ENCODE measurements at regions not wholly inside any gene's neighbourhood (a gene's known extent, or its start where the extent isn't known, plus 50 kb on each side); places are given as distances from the start of the nearest gene placed in this dataset.

DNA sequence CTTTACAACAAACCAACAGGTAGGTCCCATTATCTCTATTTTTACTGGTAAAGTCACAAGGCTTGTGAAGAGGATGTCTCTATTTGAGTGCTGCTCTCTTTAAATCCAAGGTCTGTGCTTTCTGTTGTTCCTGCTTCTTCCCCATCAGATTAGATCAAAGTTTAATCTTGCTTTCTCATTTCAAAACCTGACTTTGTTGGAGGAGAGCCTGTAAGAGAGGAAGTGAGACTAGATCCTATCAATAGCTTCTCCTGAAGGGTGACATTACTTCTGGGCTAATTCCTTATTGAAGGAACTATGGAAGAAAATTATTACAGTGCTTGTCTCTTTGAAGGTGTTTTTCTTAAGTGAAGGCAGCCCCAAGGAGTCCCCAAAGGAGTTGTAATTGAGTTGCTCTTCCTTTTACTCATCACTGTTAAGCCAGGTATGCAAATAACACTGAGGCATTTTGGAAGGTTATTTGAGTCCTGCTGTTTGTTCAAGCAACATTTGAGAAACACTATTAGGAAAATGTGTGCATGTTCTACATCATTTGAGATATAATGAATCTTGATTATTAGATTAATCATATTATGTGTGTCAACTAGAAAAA lies 146.2 kb upstream of the MBL2 start:
- Mint-ChIP-seq H3K4me3 (no peak overlapping the region), H3K36me3 (ENCODE audit: insufficient read depth in 1 of 3, low read depth in 3 of 3) (no peaks in the 10 kb centered on the region), H3K27ac (peak overlapping the region; percentile 8 to 79 (median 57); a peak in 5 of 7 replicates), H3K4me1 (peaks cover 46 to 56% of the 10 kb centered on the region in 2 experiments), H3K9me3 (no peaks in the 10 kb centered on the region), H3K27me3 (ENCODE audit: low read depth) (no peaks in the 10 kb centered on the region; the same call in 1 of the 2 replicates)
- no peak overlapping the region for H3K27ac ChIP-seq (ENCODE audit: insufficient read length, low read depth, low read length)
- H3K79me1 ChIP-seq (ENCODE audit: insufficient read depth, low read depth, low read length, poor library complexity, severe bottlenecking): no peaks in the 10 kb centered on the region
- no peaks in the 10 kb centered on the region; the same call in 1 of the 2 replicates for H3K79me2 ChIP-seq (ENCODE audit: insufficient read depth, low read length)
- no peak overlapping the region for H3K18ac ChIP-seq (ENCODE audit: insufficient read length, low read depth, low read length)
- H3T11ph ChIP-seq (ENCODE audit: low read length): no peak overlapping the region
- no peak overlapping the region for H3K23ac ChIP-seq (ENCODE audit: insufficient read length, low read depth, low read length)
- H2AFZ ChIP-seq (ENCODE audit: low read length): peak overlapping the region; percentile 22
- H2BK20ac ChIP-seq (ENCODE audit: low read depth, low read length, poor library complexity, severe bottlenecking): no peak overlapping the region
- H4K5ac ChIP-seq (ENCODE audit: insufficient read length, low read depth, low read length): no peak overlapping the region
- H3K23me2 ChIP-seq (ENCODE audit: insufficient read length, low read depth, low read length, poor library complexity, severe bottlenecking): no peaks in the 10 kb centered on the region
- no peak overlapping the region for H2BK5ac ChIP-seq (ENCODE audit: insufficient read length, low read length)
- TF ChIP-seq, protein P1, sequence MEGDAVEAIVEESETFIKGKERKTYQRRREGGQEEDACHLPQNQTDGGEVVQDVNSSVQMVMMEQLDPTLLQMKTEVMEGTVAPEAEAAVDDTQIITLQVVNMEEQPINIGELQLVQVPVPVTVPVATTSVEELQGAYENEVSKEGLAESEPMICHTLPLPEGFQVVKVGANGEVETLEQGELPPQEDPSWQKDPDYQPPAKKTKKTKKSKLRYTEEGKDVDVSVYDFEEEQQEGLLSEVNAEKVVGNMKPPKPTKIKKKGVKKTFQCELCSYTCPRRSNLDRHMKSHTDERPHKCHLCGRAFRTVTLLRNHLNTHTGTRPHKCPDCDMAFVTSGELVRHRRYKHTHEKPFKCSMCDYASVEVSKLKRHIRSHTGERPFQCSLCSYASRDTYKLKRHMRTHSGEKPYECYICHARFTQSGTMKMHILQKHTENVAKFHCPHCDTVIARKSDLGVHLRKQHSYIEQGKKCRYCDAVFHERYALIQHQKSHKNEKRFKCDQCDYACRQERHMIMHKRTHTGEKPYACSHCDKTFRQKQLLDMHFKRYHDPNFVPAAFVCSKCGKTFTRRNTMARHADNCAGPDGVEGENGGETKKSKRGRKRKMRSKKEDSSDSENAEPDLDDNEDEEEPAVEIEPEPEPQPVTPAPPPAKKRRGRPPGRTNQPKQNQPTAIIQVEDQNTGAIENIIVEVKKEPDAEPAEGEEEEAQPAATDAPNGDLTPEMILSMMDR (conservative IDR thresholded peaks at IDR 0.05): no peak
- H3K4me1 ChIP-seq (ENCODE audit: insufficient read depth, low read length): peaks cover 2% of the 10 kb centered on the region; the same call in 1 of the 2 replicates
- H2BK15ac ChIP-seq (ENCODE audit: low read depth, low read length): no peak overlapping the region
- H2BK12ac ChIP-seq (ENCODE audit: insufficient read length, low read depth, low read length): no peak overlapping the region
- H4K91ac ChIP-seq (ENCODE audit: insufficient read length, low read depth, low read length): no peak overlapping the region
- H3K4ac ChIP-seq (ENCODE audit: low read depth, low read length): no peak overlapping the region
- H3K4me2 ChIP-seq (ENCODE audit: insufficient read depth, insufficient read length, low read length): no peak overlapping the region
- no peak overlapping the region for H3K56ac ChIP-seq (ENCODE audit: insufficient read length, low read depth, low read length)
- H4K20me1 ChIP-seq (ENCODE audit: control insufficient read depth, insufficient read depth, insufficient read length): no peaks in the 10 kb centered on the region
- no peak overlapping the region for H2AK5ac ChIP-seq (ENCODE audit: insufficient read length, low read length)
- H4K8ac ChIP-seq (replicated peaks; ENCODE audit: insufficient read length, low read depth, low read length): no peak overlapping the region
- H3K9me3 ChIP-seq (ENCODE audit: control insufficient read depth, low read depth, low read length): no peaks in the 10 kb centered on the region
- no peak overlapping the region for H3K9ac ChIP-seq (ENCODE audit: extremely low read depth, insufficient read length, low read length)
- no peak overlapping the region for H3K14ac ChIP-seq (ENCODE audit: insufficient read depth, low read length)
- DNase-seq: no peak
- no peak overlapping the region for H2BK120ac ChIP-seq (ENCODE audit: low read depth, low read length, poor library complexity, severe bottlenecking)
- no peaks in the 10 kb centered on the region for H3K27me3 ChIP-seq (ENCODE audit: insufficient read depth, low read length)
